Epithelial cell of proximal tubule (primary cell): ENCODE measurements at regions not wholly inside any gene's neighbourhood (a gene's known extent, or its start where the extent isn't known, plus 50 kb on each side); places are given as distances from the start of the nearest gene placed in this dataset.
"Not testable (repeated sequence)": the region's sequence is repeated elsewhere in the genome, so short reads cannot be mapped to it uniquely, and the experiment has no call there.

Experiments used
- DNase-seq: peaks from one replicate; pipeline ENCODE4 v3.0.0-alpha.2; 2011; ENCODE audit warnings: low read depth
- H3K4me3 ChIP-seq: 2 replicates; pipeline ENCODE4 v1.5.1; 2011; ENCODE audit warnings: low read depth, mild to moderate bottlenecking, low read length
- CTCF ChIP-seq: conservative IDR thresholded peaks from 2 replicates; pipeline ENCODE4 v1.5.1; 2012; ENCODE audit warnings: low read depth, mild to moderate bottlenecking, low read length

GRCh38 chr4:10853196-10853595 lies 168.6 kb upstream of the CLNK start:
- H3K4me3 ChIP-seq = no peak overlapping the region
- DNase-seq = no peak
- no peak for TF ChIP-seq CTCF

- no peak for TF ChIP-seq CTCF
- H3K4me3 ChIP-seq = no peak overlapping the region
- no peak for DNase-seq
Observed at GRCh38 chr4:10841697-10842096, 157.1 kb upstream of the CLNK start.

- no peak for DNase-seq
- H3K4me3 ChIP-seq = no peak overlapping the region
- no peak for TF ChIP-seq CTCF
Observed at GRCh38 chr4:10837151-10837550, 152.6 kb upstream of the CLNK start.

- no peak overlapping the region for H3K4me3 ChIP-seq
- DNase-seq = no peak
- TF ChIP-seq CTCF = no peak
Observed at GRCh38 chr4:10832806-10833628, 148.4 kb upstream of the CLNK start.

GRCh38 chr4:10831727-10832408 lies 147.3 kb upstream of the CLNK start:
- H3K4me3 ChIP-seq = no peak overlapping the region
- no peak for TF ChIP-seq CTCF
- DNase-seq = no peak

- not testable (repeated sequence) for H3K4me3 ChIP-seq, DNase-seq
Observed at GRCh38 chr4:10828918-10829538, 144.5 kb upstream of the CLNK start.

GRCh38 chr4:10821826-10822225 lies 137.3 kb upstream of the CLNK start:
- H3K4me3 ChIP-seq = no peak overlapping the region
- no peak for TF ChIP-seq CTCF
- DNase-seq = no peak
